ENCODE measurements at regions not wholly inside any gene's neighbourhood (a gene's known extent, or its start where the extent isn't known, plus 50 kb on each side); places are given as distances from the start of the nearest gene placed in this dataset.

DNA sequence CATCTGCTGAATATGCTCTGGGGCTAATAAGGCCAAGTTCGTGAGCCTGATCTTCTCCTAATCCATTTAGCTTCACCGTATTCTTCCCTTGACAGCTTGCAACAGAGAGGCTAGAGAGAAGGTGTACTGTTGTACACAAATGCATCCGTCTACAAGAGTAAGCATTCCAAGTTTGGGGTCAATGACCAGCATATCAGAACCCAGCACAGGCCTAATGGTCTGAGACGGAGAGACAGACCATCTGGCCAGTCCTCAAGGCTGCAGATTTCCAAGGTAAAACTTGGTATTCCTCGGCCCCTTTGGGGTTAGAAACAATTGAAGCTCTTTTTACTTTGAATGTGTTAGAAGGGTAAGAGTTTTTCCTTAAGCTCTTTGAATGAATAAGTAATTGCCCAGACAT is 481.2 kb upstream of the KLF4 start:
- DNase-seq: no peak
- no peak for TF ChIP-seq CTCF (IDR thresholded peaks at IDR 0.05)
- Histone ChIP-seq H3K4me3 (no peak overlapping the region), H3K4me1 (no peaks in the 10 kb centered on the region), H3K36me3 (no peaks in the 10 kb centered on the region), H3K27ac (no peak overlapping the region), H3K9me3 (no peaks in the 10 kb centered on the region), H3K27me3 (peaks cover 0 to 2% of the 10 kb centered on the region in 2 donors)
- intact Hi-C loops (cut with DNase I; ENCODE audit: low total_unique reads): no loop called here

DNA sequence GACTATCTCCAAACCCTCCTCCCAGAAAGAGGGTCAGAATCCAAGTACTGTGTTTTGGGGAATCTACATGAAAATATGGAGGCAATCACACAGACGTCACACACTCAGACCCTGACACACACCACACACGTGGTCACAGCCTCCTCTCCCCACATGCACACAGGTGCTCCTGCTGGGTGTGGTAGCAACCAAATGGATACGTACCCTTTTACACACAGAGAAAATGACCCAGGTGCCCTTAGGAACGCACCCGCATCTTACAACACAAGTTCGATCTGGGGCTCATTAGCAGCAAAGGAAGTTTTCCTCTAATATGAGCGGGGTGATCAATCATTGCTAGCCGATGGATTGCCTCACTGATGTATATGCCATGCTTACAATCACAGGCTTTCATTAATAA is 480.2 kb upstream of the KLF4 start:
- H3K36me3 ChIP-seq: no peaks in the 10 kb centered on the region
- no peak for DNase-seq
- H3K27ac ChIP-seq: no peak overlapping the region
- H3K9me3 ChIP-seq: no peaks in the 10 kb centered on the region
- peaks cover 0 to 2% of the 10 kb centered on the region in 2 donors for H3K27me3 ChIP-seq
- no peak overlapping the region for H3K4me3 ChIP-seq
- no peak for TF ChIP-seq CTCF (IDR thresholded peaks at IDR 0.05)
- intact Hi-C loops (cut with DNase I; ENCODE audit: low total_unique reads): no loop called here
- H3K4me1 ChIP-seq: no peaks in the 10 kb centered on the region

GRCh38 chr9:107969141-107969540 is 479.6 kb upstream of the KLF4 start:
- H3K4me1 ChIP-seq: no peaks in the 10 kb centered on the region

DNA sequence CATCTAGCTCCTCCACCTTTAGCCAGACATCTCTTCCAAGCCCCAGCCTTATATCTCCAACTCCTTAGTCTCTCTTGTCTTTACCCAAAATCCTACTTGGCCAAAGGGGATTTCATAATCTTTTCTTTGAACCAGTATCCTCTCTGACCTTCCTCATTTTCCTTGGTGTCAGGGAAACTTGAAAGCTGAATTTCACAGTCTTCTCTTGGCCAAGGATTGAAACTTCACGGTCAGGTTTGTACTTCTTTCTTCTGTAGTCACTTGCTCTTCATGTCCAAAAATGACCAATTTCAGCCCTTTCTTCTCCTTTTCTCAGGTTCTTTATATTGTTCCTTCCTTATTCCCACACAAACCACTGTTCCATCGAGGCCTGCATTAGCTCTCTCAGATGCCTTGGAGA is 473.7 kb upstream of the KLF4 start:
- H3K27me3 ChIP-seq: peaks cover 0 to 2% of the 10 kb centered on the region in 2 donors
- TF ChIP-seq CTCF (IDR thresholded peaks at IDR 0.05): no peak
- H3K36me3 ChIP-seq: no peaks in the 10 kb centered on the region
- no peak overlapping the region for H3K4me3 ChIP-seq
- intact Hi-C loops (cut with DNase I; ENCODE audit: low total_unique reads): no loop called here
- no peak overlapping the region for H3K27ac ChIP-seq
- no peaks in the 10 kb centered on the region for H3K4me1 ChIP-seq
- DNase-seq: no peak
- no peaks in the 10 kb centered on the region for H3K9me3 ChIP-seq

More at GRCh38 chr9:107969141-107969540, 479.6 kb upstream of the KLF4 start:
- DNase-seq: no peak
- peaks cover 0 to 2% of the 10 kb centered on the region in 2 donors for H3K27me3 ChIP-seq
- H3K36me3 ChIP-seq: no peaks in the 10 kb centered on the region
- intact Hi-C loops (cut with DNase I; ENCODE audit: low total_unique reads): no loop called here
- no peak for TF ChIP-seq CTCF (IDR thresholded peaks at IDR 0.05)
- H3K9me3 ChIP-seq: no peaks in the 10 kb centered on the region
- H3K27ac ChIP-seq: no peak overlapping the region
- no peak overlapping the region for H3K4me3 ChIP-seq

GRCh38 chr9:107960916-107961315 is 471.3 kb upstream of the KLF4 start:
- intact Hi-C loops (cut with DNase I; ENCODE audit: low total_unique reads): no loop called here
- Histone ChIP-seq H3K9me3 (no peaks in the 10 kb centered on the region), H3K36me3 (no peaks in the 10 kb centered on the region), H3K4me1 (no peaks in the 10 kb centered on the region), H3K27ac (no peak overlapping the region), H3K27me3 (no peaks in the 10 kb centered on the region), H3K4me3 (no peak overlapping the region)
- DNase-seq: no peak
- no peak for TF ChIP-seq CTCF (IDR thresholded peaks at IDR 0.05)

GRCh38 chr9:107954312-107954711 is 464.7 kb upstream of the KLF4 start:
- no peak for TF ChIP-seq CTCF (IDR thresholded peaks at IDR 0.05)
- DNase-seq: peak in 1 of 2 donors; percentile 40

More at GRCh38 chr9:107954312-107954711, 464.7 kb upstream of the KLF4 start:
- no peaks in the 10 kb centered on the region for H3K4me1 ChIP-seq
- intact Hi-C loops (cut with DNase I; ENCODE audit: low total_unique reads): no loop called here
- no peak overlapping the region for H3K4me3 ChIP-seq
- no peaks in the 10 kb centered on the region for H3K27me3 ChIP-seq
- H3K36me3 ChIP-seq: no peaks in the 10 kb centered on the region
- no peak overlapping the region for H3K27ac ChIP-seq
- H3K9me3 ChIP-seq: peaks cover 0 to 9% (median 3%) of the 10 kb centered on the region in 3 donors
